ENCODE measurements at regions not wholly inside any gene's neighbourhood (a gene's known extent, or its start where the extent isn't known, plus 50 kb on each side); places are given as distances from the start of the nearest gene placed in this dataset.

- TF ChIP-seq CTCF (IDR thresholded peaks at IDR 0.05) = no peak
- Histone ChIP-seq H3K4me1 (peaks cover 11% of the 10 kb centered on the region), H3K27ac (no peak overlapping the region), H3K36me3 (no peaks in the 10 kb centered on the region), H3K9me3 (no peaks in the 10 kb centered on the region), H3K4me3 (no peak overlapping the region), H3K27me3 (no peaks in the 10 kb centered on the region)
- DNase-seq (no peak), ATAC-seq (no peak)
- intact Hi-C loops (cut with DNase I) = no loop called here
These were observed 235.8 kb downstream of the RBM43 start for GRCh38 chr2:151025816-151026215.

- no peak for TF ChIP-seq CTCF (IDR thresholded peaks at IDR 0.05)
- no peak for DNase-seq
- no peak for ATAC-seq
- H3K4me3 ChIP-seq = no peak overlapping the region
- H3K4me1 ChIP-seq = peaks cover 11% of the 10 kb centered on the region
- no peak overlapping the region for H3K27ac ChIP-seq
- no peaks in the 10 kb centered on the region for H3K36me3 ChIP-seq
- no peaks in the 10 kb centered on the region for H3K9me3 ChIP-seq
- intact Hi-C loops (cut with DNase I) = no loop called here
- H3K27me3 ChIP-seq = no peaks in the 10 kb centered on the region
These were observed 236.9 kb downstream of the RBM43 start for GRCh38 chr2:151024696-151025251.

GRCh38 chr2:151021747-151022452 is 239.8 kb downstream of the RBM43 start:
- DNase-seq (no peak), ATAC-seq (no peak)
- Histone ChIP-seq H3K9me3 (no peaks in the 10 kb centered on the region), H3K27ac (no peak overlapping the region), H3K4me1 (peaks cover 9% of the 10 kb centered on the region), H3K27me3 (no peaks in the 10 kb centered on the region), H3K36me3 (no peaks in the 10 kb centered on the region), H3K4me3 (no peak overlapping the region)
- no peak for TF ChIP-seq CTCF (IDR thresholded peaks at IDR 0.05)
- intact Hi-C loops (cut with DNase I) = no loop called here

GRCh38 chr2:151020411-151020810 is 241.3 kb downstream of the RBM43 start:
- Histone ChIP-seq H3K27ac (no peak overlapping the region), H3K4me1 (peaks cover 7% of the 10 kb centered on the region), H3K36me3 (no peaks in the 10 kb centered on the region), H3K9me3 (no peaks in the 10 kb centered on the region), H3K4me3 (no peak overlapping the region), H3K27me3 (no peaks in the 10 kb centered on the region)
- ATAC-seq (no peak), DNase-seq (no peak)
- no peak for TF ChIP-seq CTCF (IDR thresholded peaks at IDR 0.05)
- intact Hi-C loops (cut with DNase I) = no loop called here

GRCh38 chr2:151009437-151010175 is 252.1 kb downstream of the RBM43 start:
- Histone ChIP-seq H3K27ac (no peak overlapping the region), H3K4me1 (no peaks in the 10 kb centered on the region), H3K9me3 (no peaks in the 10 kb centered on the region), H3K4me3 (no peak overlapping the region), H3K27me3 (no peaks in the 10 kb centered on the region), H3K36me3 (no peaks in the 10 kb centered on the region)
- ATAC-seq (peak; percentile 85), DNase-seq (no peak)
- intact Hi-C loops (cut with DNase I) = no loop called here
- TF ChIP-seq CTCF (IDR thresholded peaks at IDR 0.05) = no peak

Measured in upper lobe of right lung (tissue), 1 donor.